ENCODE measurements at regions not wholly inside any gene's neighbourhood (a gene's known extent, or its start where the extent isn't known, plus 50 kb on each side); places are given as distances from the start of the nearest gene placed in this dataset.

- DNase-seq, result no peak
Observed at GRCh38 chr2:193334401-193334800, 1139.7 kb upstream of the TMEFF2 start.

GRCh38 chr2:193333539-193333938, 1138.8 kb upstream of the TMEFF2 start:
- DNase-seq, result no peak

- no peak for DNase-seq
Observed at GRCh38 chr2:193332941-193333340, 1138.2 kb upstream of the TMEFF2 start.

GRCh38 chr2:193331676-193332075, 1136.9 kb upstream of the TMEFF2 start:
- DNase-seq, result peak; percentile 12 to 59 (median 14)

- no peak for DNase-seq
Observed at GRCh38 chr2:193326296-193326695, 1131.6 kb upstream of the TMEFF2 start.

GRCh38 chr2:193315428-193316091, 1120.8 kb upstream of the TMEFF2 start:
- no peak for DNase-seq

- no peak for DNase-seq
Observed at GRCh38 chr2:193303464-193303863, 1108.7 kb upstream of the TMEFF2 start.

GRCh38 chr2:193294371-193294770, 1099.6 kb upstream of the TMEFF2 start:
- no peak for DNase-seq

GRCh38 chr2:193279361-193279760, 1084.6 kb upstream of the TMEFF2 start:
- no peak for DNase-seq

- DNase-seq, result no peak
Observed at GRCh38 chr2:193276988-193277387, 1082.3 kb upstream of the TMEFF2 start.

GRCh38 chr2:193276560-193276959, 1081.8 kb upstream of the TMEFF2 start:
- DNase-seq, result no peak

- no peak for DNase-seq
Observed at GRCh38 chr2:193276069-193276468, 1081.3 kb upstream of the TMEFF2 start.

- no peak for DNase-seq
Observed at GRCh38 chr2:193272011-193272410, 1077.3 kb upstream of the TMEFF2 start.

- no peak for DNase-seq
Observed at GRCh38 chr2:193270816-193271215, 1076.1 kb upstream of the TMEFF2 start.

- DNase-seq, result no peak
Observed at GRCh38 chr2:193267496-193268002, 1072.8 kb upstream of the TMEFF2 start.

- DNase-seq, result peak in 2 of 3 donors; percentile 6 to 52
Observed at GRCh38 chr2:193253014-193253530, 1058.3 kb upstream of the TMEFF2 start.

- DNase-seq, result no peak
Observed at GRCh38 chr2:193251909-193252308, 1057.2 kb upstream of the TMEFF2 start.

GRCh38 chr2:193250389-193250788, 1055.7 kb upstream of the TMEFF2 start:
- no peak for DNase-seq

GRCh38 chr2:193240752-193241151, 1046.0 kb upstream of the TMEFF2 start:
- no peak for DNase-seq

GRCh38 chr2:193231634-193232033, 1036.9 kb upstream of the TMEFF2 start:
- DNase-seq, result no peak

- no peak for DNase-seq
Observed at GRCh38 chr2:193228276-193228675, 1033.5 kb upstream of the TMEFF2 start.

GRCh38 chr2:193222454-193222853, 1027.7 kb upstream of the TMEFF2 start:
- DNase-seq, result no peak

GRCh38 chr2:193219413-193219812, 1024.7 kb upstream of the TMEFF2 start:
- no peak for DNase-seq

- DNase-seq, result no peak
Observed at GRCh38 chr2:193201583-193201982, 1006.9 kb upstream of the TMEFF2 start.
